ENCODE measurements at regions not wholly inside any gene's neighbourhood (a gene's known extent, or its start where the extent isn't known, plus 50 kb on each side); places are given as distances from the start of the nearest gene placed in this dataset.

DNA sequence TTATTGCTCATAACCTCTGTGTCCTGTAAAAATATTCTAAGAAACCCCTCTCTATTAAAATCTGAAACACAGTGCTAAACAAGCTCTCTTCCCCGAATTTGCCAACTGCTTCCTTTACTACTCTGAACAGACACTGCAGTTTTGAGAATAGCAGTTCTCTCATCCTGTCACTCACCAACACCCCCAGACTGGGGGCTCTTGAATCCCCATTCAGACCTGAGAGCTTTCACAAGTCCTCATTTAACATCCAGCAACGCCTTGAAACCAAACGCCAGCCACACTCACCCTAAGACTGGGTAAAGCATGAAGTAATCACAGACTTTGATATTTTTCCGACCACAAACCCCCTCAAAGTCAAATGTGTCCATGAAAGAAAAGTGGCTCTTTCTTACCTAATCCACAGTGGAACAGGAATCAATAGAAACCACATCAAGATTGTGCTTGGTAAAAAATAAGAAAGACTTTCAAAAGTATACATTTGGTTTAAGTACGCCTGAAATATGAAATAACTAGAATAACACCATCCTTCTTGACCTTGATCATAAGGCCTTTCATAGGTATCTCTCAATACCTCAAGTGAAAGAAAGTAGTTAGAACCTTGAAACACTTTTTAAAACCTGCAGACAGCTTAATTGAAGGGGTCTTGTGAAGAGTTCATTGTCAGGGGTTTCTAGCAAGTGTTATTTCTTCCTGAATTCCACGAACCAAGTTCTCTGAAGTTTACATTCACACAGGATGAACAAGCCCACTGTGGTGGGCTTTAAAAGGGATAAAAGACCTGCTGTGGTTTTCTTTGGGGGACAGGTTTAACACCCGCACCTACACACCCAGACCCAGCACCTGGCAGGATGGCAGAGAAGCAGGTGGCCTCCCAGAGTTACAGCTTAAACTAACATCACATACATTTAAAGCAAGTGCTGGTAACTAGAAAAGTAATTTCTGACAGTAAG, 412.6 kb downstream of the MLLT3 start:
- Mint-ChIP-seq H3K4me1 (ENCODE audit: low read depth) (peaks cover 33% of the 10 kb centered on the region), H3K9me3 (no peaks in the 10 kb centered on the region), H3K4me3 (no peak overlapping the region), H3K27ac (peak overlapping the region; percentile 89), H3K27me3 (no peaks in the 10 kb centered on the region), H3K36me3 (no peaks in the 10 kb centered on the region)
- peak; percentile 79 for DNase-seq
- POLR2A ChIA-PET: interaction anchor here (0.7 to 2.0 kb wide), 13 partner anchors 30 to 887 kb away, joined by 3 to 25 read pairs (median 3); partner anchors contain the start of genes FOCAD and MLLT3
- CTCF ChIA-PET: interaction anchor here (0.7 to 2.6 kb wide), 9 partner anchors 15 to 901 kb away, joined by 3 to 12 read pairs (median 3); partner anchors contain the start of gene MLLT3
- intact Hi-C loops (cut with micrococcal nuclease): loop anchor here (1.0 to 2.0 kb wide), 12 partner anchors 34 to 475 kb away; partner anchors contain the start of genes FOCAD and MLLT3

GRCh38 chr9:20208961-20209371, 413.3 kb downstream of the MLLT3 start:
- POLR2A ChIA-PET: interaction anchor here (0.9 to 2.0 kb wide), 11 partner anchors 31 to 887 kb away, joined by 3 to 25 read pairs (median 4); partner anchors contain the start of genes FOCAD and MLLT3
- Mint-ChIP-seq H3K4me3 (no peak overlapping the region), H3K36me3 (no peaks in the 10 kb centered on the region), H3K9me3 (no peaks in the 10 kb centered on the region), H3K27me3 (no peaks in the 10 kb centered on the region), H3K4me1 (ENCODE audit: low read depth) (peaks cover 33% of the 10 kb centered on the region), H3K27ac (peak overlapping the region; percentile 89)
- intact Hi-C loops (cut with micrococcal nuclease): loop anchor here (1.0 to 2.0 kb wide), 12 partner anchors 34 to 475 kb away; partner anchors contain the start of genes FOCAD and MLLT3
- no peak for DNase-seq
- CTCF ChIA-PET: interaction anchor here (0.7 to 2.6 kb wide), 11 partner anchors 16 to 902 kb away, joined by 3 to 12 read pairs (median 3); partner anchors contain the start of gene MLLT3

- no peaks in the 10 kb centered on the region for H3K36me3 Mint-ChIP-seq
- ChIA-PET POLR2A (interaction anchor here (1.1 to 1.9 kb wide), 5 partner anchors 32 to 414 kb away, joined by 3 to 25 read pairs (median 4); partner anchors contain the start of gene MLLT3), CTCF (interaction anchor here (0.8 to 2.6 kb wide), 6 partner anchors 113 to 733 kb away, joined by 3 to 12 read pairs (median 5); no protein-coding TSS in a partner anchor)
- H3K4me3 Mint-ChIP-seq: no peak overlapping the region
- intact Hi-C loops (cut with micrococcal nuclease): loop anchor here (2.0 kb wide), 2 partner anchors 281 to 415 kb away; partner anchors contain the start of gene MLLT3
- H3K27me3 Mint-ChIP-seq: no peaks in the 10 kb centered on the region
- H3K27ac Mint-ChIP-seq: peak overlapping the region; percentile 89
- H3K4me1 Mint-ChIP-seq (ENCODE audit: low read depth): peaks cover 33% of the 10 kb centered on the region
- no peak for DNase-seq
- H3K9me3 Mint-ChIP-seq: no peaks in the 10 kb centered on the region
Measured at GRCh38 chr9:20208226-20208625, 414.1 kb downstream of the MLLT3 start.

GRCh38 chr9:20207176-20207575, 415.1 kb downstream of the MLLT3 start:
- H3K4me3 Mint-ChIP-seq: no peak overlapping the region
- no peak for DNase-seq
- no peaks in the 10 kb centered on the region for H3K36me3 Mint-ChIP-seq
- CTCF ChIA-PET: interaction anchor here (1.5 kb wide), 1 partner anchor 114 kb away, joined by 4 read pairs; no protein-coding TSS in a partner anchor
- POLR2A ChIA-PET: no interaction called here
- no peaks in the 10 kb centered on the region for H3K9me3 Mint-ChIP-seq
- H3K4me1 Mint-ChIP-seq (ENCODE audit: low read depth): peaks cover 33% of the 10 kb centered on the region
- intact Hi-C loops (cut with micrococcal nuclease): no loop called here
- H3K27ac Mint-ChIP-seq: no peak overlapping the region
- no peaks in the 10 kb centered on the region for H3K27me3 Mint-ChIP-seq

GRCh38 chr9:20205821-20206220, 416.5 kb downstream of the MLLT3 start:
- H3K36me3 Mint-ChIP-seq: no peaks in the 10 kb centered on the region
- CTCF ChIA-PET: interaction anchor here (0.6 kb wide), 1 partner anchor 107 kb away, joined by 3 read pairs; no protein-coding TSS in a partner anchor
- H3K9me3 Mint-ChIP-seq: no peaks in the 10 kb centered on the region
- no peak for DNase-seq
- intact Hi-C loops (cut with micrococcal nuclease): no loop called here
- POLR2A ChIA-PET: no interaction called here
- no peaks in the 10 kb centered on the region for H3K27me3 Mint-ChIP-seq
- H3K4me1 Mint-ChIP-seq (ENCODE audit: low read depth): peaks cover 33% of the 10 kb centered on the region
- H3K4me3 Mint-ChIP-seq: no peak overlapping the region
- H3K27ac Mint-ChIP-seq: no peak overlapping the region

DNA sequence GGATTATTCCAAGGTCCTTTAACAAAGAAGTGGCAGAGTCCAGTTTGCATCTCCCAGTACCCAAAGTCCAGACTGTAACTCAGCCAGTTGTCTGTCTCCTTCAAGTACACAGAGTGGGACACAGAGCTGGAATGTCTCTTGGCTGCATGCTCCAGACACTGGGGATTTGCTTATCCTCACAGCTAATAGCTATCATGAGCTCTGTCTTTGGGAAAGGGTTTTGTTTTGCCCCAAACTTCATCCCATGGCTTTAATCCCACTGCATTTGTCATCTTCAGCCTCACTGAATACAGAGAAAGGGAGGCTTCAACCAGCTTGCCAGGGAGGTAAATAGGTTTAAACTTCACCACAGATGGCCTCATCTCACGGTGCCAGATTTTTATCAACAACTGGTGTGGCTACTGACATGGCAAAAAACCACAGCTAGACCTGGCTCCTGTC, 412.2 kb upstream of the SLC24A2 start:
- Mint-ChIP-seq H3K27me3 (no peaks in the 10 kb centered on the region), H3K4me1 (ENCODE audit: low read depth) (peaks cover 2% of the 10 kb centered on the region), H3K9me3 (no peaks in the 10 kb centered on the region), H3K4me3 (no peak overlapping the region), H3K36me3 (no peaks in the 10 kb centered on the region), H3K27ac (no peak overlapping the region)
- no peak for DNase-seq
- CTCF ChIA-PET: no interaction called here
- POLR2A ChIA-PET: no interaction called here
- intact Hi-C loops (cut with micrococcal nuclease): no loop called here

DNA sequence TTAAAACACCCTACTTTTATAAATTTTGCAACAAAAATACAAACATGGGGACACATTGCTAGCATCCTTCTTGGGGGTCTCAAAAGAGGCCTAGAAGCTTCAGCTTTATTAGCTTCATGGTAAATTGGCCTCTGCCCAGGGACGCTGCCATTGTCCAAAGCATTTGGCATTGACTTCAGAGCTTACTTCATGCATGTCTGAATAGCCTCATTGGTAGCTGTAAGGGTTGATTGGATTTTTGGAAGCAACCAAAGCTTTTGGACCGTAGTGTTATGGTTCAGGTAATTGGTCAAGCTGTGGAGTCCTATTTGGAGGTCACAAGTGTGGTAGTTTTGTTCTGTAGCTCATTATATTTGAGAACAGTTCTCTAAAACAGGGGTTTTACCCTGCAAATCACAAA, 411.7 kb upstream of the SLC24A2 start:
- no peak for DNase-seq
- intact Hi-C loops (cut with micrococcal nuclease): no loop called here
- Mint-ChIP-seq H3K4me3 (no peak overlapping the region), H3K27ac (no peak overlapping the region), H3K4me1 (ENCODE audit: low read depth) (peaks cover 2% of the 10 kb centered on the region), H3K27me3 (no peaks in the 10 kb centered on the region), H3K9me3 (peaks cover 3% of the 10 kb centered on the region), H3K36me3 (peaks cover 1% of the 10 kb centered on the region)
- ChIA-PET CTCF (no interaction called here), POLR2A (no interaction called here)

- intact Hi-C loops (cut with micrococcal nuclease): no loop called here
Measured at GRCh38 chr9:20199111-20199510, 410.3 kb upstream of the SLC24A2 start.

DNA sequence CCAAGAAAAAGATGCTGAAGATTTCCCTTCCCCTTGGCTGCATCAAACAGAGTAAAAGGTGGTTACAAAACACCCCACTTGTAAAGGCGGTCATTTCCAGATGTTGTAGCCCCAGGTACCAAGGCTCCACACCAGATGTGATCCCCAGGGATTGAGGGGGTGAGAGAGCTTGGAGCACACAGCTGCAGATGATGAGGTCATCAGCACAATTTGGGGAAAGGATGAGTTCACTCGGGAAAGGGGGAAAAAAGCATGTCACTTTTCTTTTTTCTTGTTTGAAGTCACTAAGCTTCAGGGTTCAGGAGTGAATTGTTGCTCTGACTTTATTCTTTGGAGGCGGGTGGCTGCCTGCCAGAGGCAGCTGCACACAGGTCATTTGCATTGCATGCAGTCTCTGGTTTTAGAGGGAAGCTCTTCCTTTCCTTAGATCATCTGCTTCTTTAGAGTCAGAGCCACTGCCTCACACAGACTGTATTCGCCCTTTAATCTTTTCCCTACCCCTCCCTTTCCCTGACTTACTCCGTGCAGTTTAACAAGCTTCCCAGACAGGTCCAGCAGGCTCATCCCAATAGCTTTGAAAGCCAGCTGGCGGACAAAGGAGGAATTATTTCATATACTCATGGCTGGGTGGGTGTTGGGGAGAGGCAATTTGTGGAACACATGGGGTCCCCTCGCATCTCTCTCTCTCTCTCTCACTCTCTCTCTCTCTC, 409.3 kb upstream of the SLC24A2 start:
- intact Hi-C loops (cut with micrococcal nuclease): no loop called here
- peaks cover 1% of the 10 kb centered on the region for H3K36me3 Mint-ChIP-seq
- H3K27ac Mint-ChIP-seq: no peak overlapping the region
- ChIA-PET CTCF (no interaction called here), POLR2A (no interaction called here)
- no peaks in the 10 kb centered on the region for H3K27me3 Mint-ChIP-seq
- peaks cover 8% of the 10 kb centered on the region for H3K9me3 Mint-ChIP-seq
- DNase-seq: no peak
- H3K4me3 Mint-ChIP-seq: no peak overlapping the region
- peaks cover 2% of the 10 kb centered on the region for H3K4me1 Mint-ChIP-seq (ENCODE audit: low read depth)

More at GRCh38 chr9:20199111-20199510, 410.3 kb upstream of the SLC24A2 start:
- peaks cover 8% of the 10 kb centered on the region for H3K9me3 Mint-ChIP-seq
- POLR2A ChIA-PET: interaction anchor here (0.7 kb wide), 1 partner anchor 18 kb away, joined by 8 read pairs; no protein-coding TSS in a partner anchor
- H3K27me3 Mint-ChIP-seq: no peaks in the 10 kb centered on the region
- no peak overlapping the region for H3K27ac Mint-ChIP-seq
- CTCF ChIA-PET: no interaction called here
- H3K4me1 Mint-ChIP-seq (ENCODE audit: low read depth): peaks cover 2% of the 10 kb centered on the region
- no peak for DNase-seq
- no peak overlapping the region for H3K4me3 Mint-ChIP-seq
- H3K36me3 Mint-ChIP-seq: peaks cover 1% of the 10 kb centered on the region

DNA sequence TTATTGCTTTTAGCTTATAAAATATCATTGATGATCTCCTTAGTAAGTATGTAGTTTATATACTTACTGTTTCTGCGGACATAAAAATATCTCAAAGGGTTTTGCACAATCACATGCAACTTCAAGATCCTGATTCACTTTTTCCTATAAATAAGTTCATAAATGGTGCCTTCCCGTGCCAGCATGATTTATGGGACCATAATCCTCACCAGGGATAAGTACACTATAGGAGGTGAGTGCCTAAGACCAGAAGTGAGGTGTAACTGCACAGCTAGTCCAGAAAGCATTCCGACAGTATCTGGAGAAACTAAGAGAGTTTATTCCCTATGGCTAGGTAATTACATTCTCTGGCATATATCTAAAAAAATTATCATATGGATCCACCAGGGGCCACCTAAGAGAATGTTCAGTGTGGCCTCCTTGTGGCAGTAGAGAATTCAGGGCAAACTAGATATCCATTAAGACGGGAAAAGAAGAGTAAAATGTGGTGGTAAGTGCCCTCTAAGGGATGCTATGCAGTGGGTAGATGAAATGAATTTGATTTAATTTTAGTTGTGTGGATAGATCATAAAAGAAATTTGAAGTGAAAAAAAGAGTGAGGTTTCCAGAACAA, 402.5 kb upstream of the SLC24A2 start:
- H3K36me3 Mint-ChIP-seq: peaks cover 1% of the 10 kb centered on the region
- ChIA-PET CTCF (interaction anchor here (1.0 kb wide), 1 partner anchor 919 kb away, joined by 4 read pairs; no protein-coding TSS in a partner anchor), POLR2A (no interaction called here)
- H3K27ac Mint-ChIP-seq: no peak overlapping the region
- DNase-seq: no peak
- no peak overlapping the region for H3K4me3 Mint-ChIP-seq
- intact Hi-C loops (cut with micrococcal nuclease): no loop called here
- no peaks in the 10 kb centered on the region for H3K4me1 Mint-ChIP-seq (ENCODE audit: low read depth)
- peaks cover 8% of the 10 kb centered on the region for H3K9me3 Mint-ChIP-seq
- H3K27me3 Mint-ChIP-seq: peaks cover 2% of the 10 kb centered on the region

DNA sequence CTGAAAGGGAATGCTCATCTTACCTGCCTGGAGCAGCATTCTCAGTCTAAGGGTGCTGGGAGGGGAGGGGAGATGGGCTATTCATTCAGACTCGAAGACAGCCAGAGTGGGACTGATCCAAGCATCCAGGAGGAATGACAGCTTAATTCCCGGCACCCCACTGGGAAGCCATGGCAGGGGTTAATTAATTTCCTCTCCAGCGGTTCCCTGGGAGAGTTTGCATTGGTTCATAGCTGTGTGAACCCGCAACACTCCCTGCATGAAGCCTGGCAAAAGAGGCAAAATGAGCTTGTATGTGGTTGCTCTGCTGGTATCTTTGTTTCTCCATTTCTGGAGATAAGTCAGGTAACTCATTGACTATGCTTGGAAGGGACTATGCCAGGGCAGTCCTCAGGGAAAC, 401.0 kb upstream of the SLC24A2 start:
- Mint-ChIP-seq H3K4me3 (no peak overlapping the region), H3K36me3 (no peaks in the 10 kb centered on the region), H3K27me3 (peaks cover 2% of the 10 kb centered on the region), H3K9me3 (peaks cover 3% of the 10 kb centered on the region), H3K4me1 (ENCODE audit: low read depth) (no peaks in the 10 kb centered on the region), H3K27ac (no peak overlapping the region)
- POLR2A ChIA-PET: no interaction called here
- DNase-seq: no peak
- intact Hi-C loops (cut with micrococcal nuclease): no loop called here
- CTCF ChIA-PET: no interaction called here

Measured in activated CD4-positive, alpha-beta memory T cell treated with anti-CD3 and anti-CD28 coated beads for 36 hours (primary cell).